ENCODE measurements at regions not wholly inside any gene's neighbourhood (a gene's known extent, or its start where the extent isn't known, plus 50 kb on each side); places are given as distances from the start of the nearest gene placed in this dataset.
A peak's percentile ranks its signal among the peaks of the same experiment; 100 is the strongest.
"Not testable (repeated sequence)": the region's sequence is repeated elsewhere in the genome, so short reads cannot be mapped to it uniquely, and the experiment has no call there.

- no peak for DNase-seq (ENCODE audit: low read depth, low spot score)
Measured at GRCh38 chr6:137709424-137710236, 157.4 kb upstream of the TNFAIP3 start.

DNA sequence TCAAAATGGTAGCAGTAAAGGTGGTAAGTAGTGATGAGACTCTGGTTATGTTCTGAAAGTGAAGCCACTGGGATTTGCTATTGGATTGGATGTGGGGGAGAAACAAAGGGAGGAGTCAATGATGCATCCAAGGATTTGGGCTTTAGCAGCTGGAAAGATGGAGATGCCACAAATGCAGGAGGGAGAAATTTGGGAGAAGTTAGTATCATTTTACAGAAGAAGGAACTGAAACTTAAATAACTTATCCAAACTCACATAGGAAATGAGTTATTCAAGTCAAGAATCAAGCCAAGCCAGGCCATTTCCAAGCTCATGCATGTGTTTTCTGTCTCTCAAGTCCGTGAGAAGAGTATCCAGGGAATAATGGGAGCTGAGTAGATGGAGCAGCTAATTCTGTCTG, 155.1 kb upstream of the TNFAIP3 start:
- no peak for DNase-seq (ENCODE audit: low read depth, low spot score)

- DNase-seq (ENCODE audit: low read depth, low spot score) = no peak
Measured at GRCh38 chr6:137712587-137712986, 154.5 kb upstream of the TNFAIP3 start.

- no peak for DNase-seq (ENCODE audit: low read depth, low spot score)
Measured at GRCh38 chr6:137715589-137716045, 151.4 kb upstream of the TNFAIP3 start.

DNA sequence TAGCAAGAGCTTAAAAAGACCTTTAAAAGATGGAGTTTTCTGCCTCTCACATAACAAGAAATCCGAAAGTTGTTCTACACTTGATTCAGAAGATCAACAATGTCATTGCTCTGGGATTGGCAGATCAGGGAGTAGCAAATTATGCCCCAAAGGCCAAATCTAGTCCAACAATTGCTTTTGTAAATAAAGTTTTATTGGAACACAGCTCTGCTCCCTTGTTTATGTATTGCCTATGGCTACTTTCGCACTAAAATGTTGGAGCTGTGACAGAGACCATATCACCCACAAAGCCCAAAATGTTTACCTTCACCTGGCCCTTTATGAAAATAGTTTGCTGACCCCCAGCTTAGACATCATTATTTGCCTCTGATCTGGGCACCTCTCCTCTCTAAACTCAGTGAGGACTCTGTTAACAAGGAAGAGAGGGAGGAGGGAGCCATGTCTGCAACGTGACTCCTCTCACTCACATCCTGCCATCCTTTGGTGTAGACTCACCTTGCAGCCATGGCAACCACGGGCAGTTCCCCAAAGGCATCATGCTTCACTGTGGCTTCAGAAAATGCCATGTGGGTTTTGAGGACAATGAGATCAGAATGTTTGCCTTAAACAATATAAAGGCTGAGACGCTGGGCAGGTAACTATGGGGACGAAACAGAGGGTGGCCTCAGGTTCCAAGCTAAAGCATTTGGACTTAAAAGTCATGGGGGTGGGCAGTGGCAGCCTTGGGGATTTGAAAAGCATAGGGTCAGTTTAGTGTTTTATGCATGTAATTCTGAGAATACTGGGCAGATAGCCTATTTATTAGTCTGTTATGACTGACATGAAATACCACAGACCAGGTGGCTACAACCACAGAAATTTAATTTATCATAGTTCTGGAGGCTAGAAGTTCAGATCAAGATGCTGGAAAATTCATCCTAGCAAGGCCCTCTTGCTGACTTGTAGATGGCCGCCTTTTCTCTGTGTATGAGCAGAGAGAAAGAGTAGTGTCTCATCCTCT, 149.7 kb upstream of the TNFAIP3 start:
- peak; percentile 36 for DNase-seq (ENCODE audit: low read depth, low spot score)

DNA sequence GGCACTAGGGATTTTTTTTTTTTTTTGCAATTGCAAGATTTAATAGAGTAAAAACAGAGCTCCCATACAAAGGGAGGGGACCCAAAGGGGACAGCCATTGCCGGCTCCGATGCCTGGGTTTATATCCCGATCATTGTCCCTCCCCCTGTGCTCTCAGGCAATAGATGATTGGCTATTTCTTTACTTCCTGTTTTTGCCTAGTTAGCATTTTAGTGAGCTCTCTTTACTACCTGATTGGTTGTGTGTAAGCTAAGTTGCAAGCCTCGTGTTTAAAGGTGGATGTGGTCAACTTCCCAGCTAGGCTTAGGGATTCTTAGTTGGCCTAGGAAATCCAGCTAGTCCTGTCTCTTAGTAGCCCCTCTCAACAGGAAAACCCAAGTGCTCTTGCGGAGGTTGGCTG, 148.2 kb upstream of the TNFAIP3 start:
- not testable (repeated sequence) for DNase-seq (ENCODE audit: low read depth, low spot score)

DNA sequence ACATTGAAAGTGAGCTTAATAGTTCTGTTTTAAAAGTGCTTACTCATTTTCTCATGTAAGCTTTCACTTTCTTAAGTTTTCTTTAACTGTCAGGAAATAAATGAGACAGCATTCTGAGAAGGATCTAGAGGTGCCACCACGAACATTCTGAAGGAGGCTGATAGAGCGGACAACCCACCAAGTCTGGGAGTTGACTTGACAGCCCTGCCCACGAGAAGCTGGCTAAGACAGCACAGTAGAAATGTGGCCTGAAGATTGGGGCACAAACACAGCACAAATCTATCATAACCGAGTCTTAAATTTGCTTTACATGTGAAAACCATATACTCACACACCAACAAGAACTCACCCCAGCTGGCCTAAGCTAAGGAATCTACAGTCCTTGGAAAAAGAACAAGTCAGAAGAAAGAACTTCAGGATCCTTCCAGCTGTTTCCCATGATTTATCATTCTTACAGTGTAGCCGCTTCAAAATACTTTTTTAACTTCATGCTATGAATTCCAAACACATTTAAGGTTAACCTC, 144.2 kb upstream of the TNFAIP3 start:
- no peak for DNase-seq (ENCODE audit: low read depth, low spot score)

DNA sequence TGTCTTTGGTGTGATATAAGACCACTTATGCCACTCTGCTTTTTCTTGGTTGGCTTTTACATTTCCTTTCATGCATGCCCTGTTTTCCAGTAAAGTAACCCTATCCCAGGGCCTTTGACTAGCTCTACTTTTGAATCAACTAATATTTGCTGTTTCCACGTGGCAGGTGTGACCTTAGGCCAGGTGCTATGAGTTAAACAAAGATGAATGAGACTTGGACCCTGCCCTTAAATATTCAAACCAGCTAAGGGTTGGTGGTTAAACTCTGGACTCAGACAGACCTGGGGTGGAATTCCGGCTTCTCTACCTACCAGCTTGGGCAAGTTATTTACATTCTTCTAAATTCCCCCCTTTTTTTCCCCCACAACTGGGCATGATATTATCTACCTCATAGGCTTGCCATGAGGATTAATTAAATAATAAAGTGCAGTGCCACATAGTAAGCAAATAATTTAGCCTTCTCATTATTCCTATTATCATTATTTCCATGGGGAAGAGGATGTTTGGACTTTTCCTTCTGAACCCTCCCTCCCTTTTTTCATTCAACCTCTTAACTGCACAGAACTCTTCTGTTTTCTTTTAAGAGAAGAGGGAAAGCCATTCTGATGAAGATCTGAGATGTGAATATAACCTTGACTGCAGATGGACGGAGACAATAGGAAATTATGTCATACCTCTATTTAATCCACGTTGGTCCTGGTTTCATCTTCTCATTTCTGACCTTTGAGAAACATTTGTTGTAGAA, 143.6 kb upstream of the TNFAIP3 start:
- no peak for DNase-seq (ENCODE audit: low read depth, low spot score)

DNA sequence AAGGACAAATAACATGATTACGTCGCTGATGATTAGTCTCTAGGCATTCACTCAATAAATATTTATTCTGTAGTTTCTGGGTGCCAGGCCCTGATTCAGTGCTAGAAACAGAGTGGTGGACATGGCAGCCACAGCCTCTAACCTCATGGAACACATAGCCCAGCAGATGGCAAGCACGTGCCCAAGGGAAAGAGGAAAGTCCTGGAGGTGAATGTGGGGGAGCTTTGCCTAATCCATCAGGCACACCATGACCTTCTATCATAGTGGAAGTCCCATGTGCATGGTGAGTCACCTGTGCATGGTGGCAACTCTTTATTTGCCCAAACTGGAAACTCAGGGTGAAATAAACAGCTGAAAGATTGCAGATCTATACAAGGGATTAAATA, 143.0 kb upstream of the TNFAIP3 start:
- DNase-seq (ENCODE audit: low read depth, low spot score) = no peak

DNA sequence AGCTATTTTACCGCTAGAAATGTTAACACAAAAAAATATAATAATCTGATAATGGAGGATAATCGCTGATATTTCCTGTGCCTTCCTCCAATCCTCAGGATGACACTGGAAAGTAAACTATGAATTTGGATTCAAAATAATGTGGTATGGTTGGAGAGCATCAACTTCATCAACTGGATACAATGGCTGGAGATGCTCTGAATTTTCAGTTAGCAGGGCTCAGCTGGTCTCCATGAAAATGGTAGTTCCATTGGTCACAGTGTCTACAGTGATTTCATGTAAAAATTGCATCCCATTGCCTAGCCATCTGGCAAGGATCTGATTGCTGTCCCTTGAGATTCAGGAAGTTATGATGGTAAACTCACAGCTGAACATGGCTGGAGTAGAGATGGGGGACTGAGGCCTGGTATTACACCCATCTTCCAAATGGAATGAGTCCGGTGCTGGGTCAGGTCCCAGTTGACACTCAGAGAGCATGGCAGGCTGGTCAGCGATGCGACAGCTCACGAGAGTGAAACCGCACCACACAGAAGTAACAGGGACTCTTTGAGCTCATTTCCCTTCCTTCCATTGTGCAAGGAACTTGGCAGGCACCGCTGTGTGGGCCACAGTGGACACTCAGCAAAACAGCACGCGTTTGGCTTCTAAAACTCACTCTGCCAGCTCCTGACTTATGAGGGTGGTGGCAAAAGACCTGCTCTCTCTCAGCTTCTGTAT, 142.4 kb upstream of the TNFAIP3 start:
- no peak for DNase-seq (ENCODE audit: low read depth, low spot score)

DNA sequence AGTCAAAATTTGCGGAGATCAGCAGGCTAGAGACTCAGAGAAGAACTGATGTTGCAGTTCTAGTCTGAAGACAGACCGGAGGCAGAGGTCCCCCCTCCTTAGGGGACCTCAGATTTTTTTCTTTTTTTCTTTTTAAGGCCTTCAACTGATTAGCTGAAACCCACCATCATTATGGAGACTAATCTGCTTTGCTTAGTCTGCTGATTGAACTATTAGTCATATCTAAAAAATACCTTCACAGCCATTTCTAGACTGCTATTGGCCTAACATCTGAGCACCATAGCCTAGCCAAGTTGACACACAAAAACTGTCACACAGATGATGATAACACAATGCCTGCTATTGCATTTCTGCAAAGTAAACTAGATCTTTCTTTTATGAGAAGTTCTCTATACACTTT, 141.1 kb upstream of the TNFAIP3 start:
- no peak for DNase-seq (ENCODE audit: low read depth, low spot score)

DNA sequence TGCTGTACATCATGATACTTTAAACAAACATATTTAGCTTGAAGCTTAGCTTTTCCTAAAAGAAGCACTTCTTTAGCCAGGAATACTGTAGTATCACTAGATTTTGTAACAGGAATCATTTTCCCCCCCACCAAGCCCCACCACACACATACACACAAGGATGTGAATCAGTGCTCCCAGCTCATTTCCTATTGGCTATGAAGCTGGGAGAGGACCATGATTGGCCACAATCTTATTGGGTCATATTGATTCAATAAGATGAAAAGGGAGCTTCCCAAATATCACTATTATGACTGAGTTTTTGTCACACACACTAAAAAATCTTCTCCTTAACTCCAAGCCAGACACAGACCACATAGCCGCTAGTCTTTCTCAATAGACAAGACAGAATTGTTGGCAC, 140.5 kb upstream of the TNFAIP3 start:
- DNase-seq (ENCODE audit: low read depth, low spot score) = no peak

- no peak for DNase-seq (ENCODE audit: low read depth, low spot score)
Measured at GRCh38 chr6:137727216-137727765, 139.8 kb upstream of the TNFAIP3 start.

DNA sequence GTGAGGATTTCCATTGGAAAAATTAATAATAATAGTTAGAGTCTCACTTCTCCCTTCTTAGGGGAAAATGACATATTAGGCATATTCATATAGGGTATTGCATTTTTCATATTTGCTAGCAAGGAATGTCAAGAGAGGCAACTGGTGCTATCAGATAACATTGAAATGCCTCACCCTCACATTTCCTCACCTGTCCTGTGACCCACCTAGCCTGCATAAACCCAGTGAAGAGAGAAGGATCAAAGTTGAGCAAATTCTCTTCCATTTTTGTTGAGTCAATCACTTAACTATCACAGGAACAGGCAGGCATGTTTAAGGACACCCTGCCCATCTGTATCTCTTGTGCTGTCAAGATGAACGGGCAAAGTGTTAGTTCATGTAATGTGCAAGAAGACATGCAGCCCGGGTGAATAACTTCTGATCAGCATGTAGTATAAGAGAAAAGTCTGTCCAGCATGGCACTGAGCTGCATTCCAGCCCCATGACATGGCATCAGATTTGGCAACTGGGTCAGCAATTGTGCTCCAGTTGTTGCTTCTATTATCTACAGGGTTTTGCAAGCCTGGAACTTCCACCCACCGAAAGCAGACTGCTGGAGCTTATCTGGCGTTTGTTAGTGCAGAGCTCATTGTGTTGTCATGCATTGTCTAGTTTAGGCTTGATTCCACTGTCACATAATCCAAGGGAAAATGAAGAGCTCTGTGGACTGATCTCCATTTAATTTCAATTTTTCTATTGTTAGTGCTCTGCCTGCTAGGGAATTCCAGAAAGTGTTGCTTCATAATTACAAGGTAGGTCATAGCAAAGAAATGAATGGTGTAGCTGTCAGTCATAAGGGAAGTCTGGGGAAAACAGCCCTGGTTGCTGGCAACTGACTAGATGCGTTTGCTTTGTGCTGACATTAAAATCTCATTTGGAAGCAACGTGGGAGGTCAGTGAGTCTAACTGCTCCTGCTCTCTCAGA, 138.4 kb upstream of the TNFAIP3 start:
- DNase-seq (ENCODE audit: low read depth, low spot score) = no peak

GRCh38 chr6:137729866-137730629, 137.0 kb upstream of the TNFAIP3 start:
- no peak for DNase-seq (ENCODE audit: low read depth, low spot score)

DNA sequence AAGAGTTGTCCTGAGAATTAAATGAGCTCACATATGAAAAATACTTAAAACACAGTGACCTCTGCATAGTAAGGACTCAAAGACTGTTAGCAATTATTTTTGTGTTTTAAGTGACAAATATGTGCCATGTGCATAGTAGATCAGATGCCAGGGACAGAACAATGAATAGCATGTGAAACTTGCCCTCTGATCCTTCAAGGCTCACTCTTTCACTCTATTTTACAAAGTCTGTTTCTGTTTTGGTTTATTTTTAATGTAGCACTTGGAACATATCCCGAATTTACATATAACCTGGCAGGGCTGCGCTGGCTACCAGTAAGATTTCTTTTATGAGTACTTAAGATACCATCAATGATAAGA, 135.5 kb upstream of the TNFAIP3 start:
- no peak for DNase-seq (ENCODE audit: low read depth, low spot score)

DNA sequence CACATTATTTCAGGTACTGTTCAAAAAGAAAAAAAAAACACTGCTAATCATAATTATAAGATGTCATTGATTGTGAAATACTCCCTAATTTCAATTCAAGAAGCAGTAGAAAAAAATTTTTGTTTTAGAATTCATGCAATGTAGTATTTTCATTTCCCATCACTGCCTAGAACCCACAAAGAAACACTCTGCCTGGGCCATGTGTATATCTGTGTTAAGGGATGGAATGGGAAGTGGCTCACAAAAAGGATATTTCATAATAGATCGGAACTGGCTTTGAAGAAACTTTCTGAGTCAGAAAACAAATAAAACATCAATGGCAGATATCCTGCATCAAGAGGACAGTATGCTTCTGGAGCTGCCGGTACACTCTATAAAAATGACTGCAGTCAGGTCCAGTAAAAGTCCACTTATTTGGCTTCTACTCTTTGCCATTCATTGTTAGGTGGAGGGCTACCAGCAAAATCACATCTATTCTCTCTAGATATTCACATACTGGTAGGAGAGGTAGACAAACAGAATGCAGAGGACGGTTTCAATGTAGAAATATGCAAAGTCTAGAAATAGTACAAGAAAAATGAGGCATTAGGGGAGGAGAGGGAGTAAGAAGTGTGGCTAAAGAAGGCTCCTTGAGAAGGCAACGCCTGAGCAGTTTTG, 135.0 kb upstream of the TNFAIP3 start:
- no peak for DNase-seq (ENCODE audit: low read depth, low spot score)

GRCh38 chr6:137733372-137733771, 133.7 kb upstream of the TNFAIP3 start:
- DNase-seq (ENCODE audit: low read depth, low spot score) = no peak
